ENCODE measurements at regions not wholly inside any gene's neighbourhood (a gene's known extent, or its start where the extent isn't known, plus 50 kb on each side); places are given as distances from the start of the nearest gene placed in this dataset.

- TF ChIP-seq, protein P1, sequence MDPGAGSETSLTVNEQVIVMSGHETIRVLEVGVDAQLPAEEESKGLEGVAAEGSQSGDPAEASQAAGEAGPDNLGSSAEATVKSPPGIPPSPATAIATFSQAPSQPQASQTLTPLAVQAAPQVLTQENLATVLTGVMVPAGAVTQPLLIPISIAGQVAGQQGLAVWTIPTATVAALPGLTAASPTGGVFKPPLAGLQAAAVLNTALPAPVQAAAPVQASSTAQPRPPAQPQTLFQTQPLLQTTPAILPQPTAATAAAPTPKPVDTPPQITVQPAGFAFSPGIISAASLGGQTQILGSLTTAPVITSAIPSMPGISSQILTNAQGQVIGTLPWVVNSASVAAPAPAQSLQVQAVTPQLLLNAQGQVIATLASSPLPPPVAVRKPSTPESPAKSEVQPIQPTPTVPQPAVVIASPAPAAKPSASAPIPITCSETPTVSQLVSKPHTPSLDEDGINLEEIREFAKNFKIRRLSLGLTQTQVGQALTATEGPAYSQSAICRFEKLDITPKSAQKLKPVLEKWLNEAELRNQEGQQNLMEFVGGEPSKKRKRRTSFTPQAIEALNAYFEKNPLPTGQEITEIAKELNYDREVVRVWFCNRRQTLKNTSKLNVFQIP (CRISPR knock-in tag; IDR thresholded peaks at IDR 0.05; ENCODE audit: borderline replicate concordance, low read depth) = no peak
- TF ChIP-seq ESRRG (CRISPR knock-in tag; IDR thresholded peaks at IDR 0.05) (no peak), ARNTL (CRISPR knock-in tag; IDR thresholded peaks at IDR 0.05; ENCODE audit: borderline replicate concordance, low read depth) (no peak), ZC3H10 (CRISPR knock-in tag; IDR thresholded peaks at IDR 0.05) (no peak), ZNF70 (CRISPR knock-in tag; IDR thresholded peaks at IDR 0.05) (no peak), PATZ1 (CRISPR knock-in tag; IDR thresholded peaks at IDR 0.05; ENCODE audit: borderline replicate concordance) (no peak), BACH2 (CRISPR knock-in tag; IDR thresholded peaks at IDR 0.05; ENCODE audit: borderline replicate concordance) (no peak), RARB (CRISPR knock-in tag; IDR thresholded peaks at IDR 0.05) (no peak)
- TF ChIP-seq, protein P2, sequence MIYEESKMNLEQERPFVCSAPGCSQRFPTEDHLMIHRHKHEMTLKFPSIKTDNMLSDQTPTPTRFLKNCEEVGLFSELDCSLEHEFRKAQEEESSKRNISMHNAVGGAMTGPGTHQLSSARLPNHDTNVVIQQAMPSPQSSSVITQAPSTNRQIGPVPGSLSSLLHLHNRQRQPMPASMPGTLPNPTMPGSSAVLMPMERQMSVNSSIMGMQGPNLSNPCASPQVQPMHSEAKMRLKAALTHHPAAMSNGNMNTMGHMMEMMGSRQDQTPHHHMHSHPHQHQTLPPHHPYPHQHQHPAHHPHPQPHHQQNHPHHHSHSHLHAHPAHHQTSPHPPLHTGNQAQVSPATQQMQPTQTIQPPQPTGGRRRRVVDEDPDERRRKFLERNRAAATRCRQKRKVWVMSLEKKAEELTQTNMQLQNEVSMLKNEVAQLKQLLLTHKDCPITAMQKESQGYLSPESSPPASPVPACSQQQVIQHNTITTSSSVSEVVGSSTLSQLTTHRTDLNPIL (CRISPR knock-in tag; IDR thresholded peaks at IDR 0.05; ENCODE audit: low read depth) = no peak
These were observed 229.5 kb downstream of the MSX2 start for GRCh38 chr5:174953871-174954270.
